Breast epithelium (tissue), 3 donors: ENCODE measurements at regions not wholly inside any gene's neighbourhood (a gene's known extent, or its start where the extent isn't known, plus 50 kb on each side); places are given as distances from the start of the nearest gene placed in this dataset.

ENCODE experiments used
- CTCF ChIP-seq, 3 donors: fragments of 450-650 bp; IDR thresholded peaks; one replicate each; pipeline ENCODE4 v1.5.1; 2016 to 2017; ENCODE audit warnings: antibody characterized with exemption in 3 of 3, mild to moderate bottlenecking in 3 of 3, moderate library complexity in 3 of 3
- POLR2A ChIP-seq: fragments of 450-650 bp; IDR thresholded peaks from one replicate; pipeline ENCODE4 v1.6.1; 2016; ENCODE audit warnings: antibody characterized with exemption, mild to moderate bottlenecking, moderate library complexity
- POLR2AphosphoS5 ChIP-seq, 3 donors: sonication (generic); formaldehyde crosslinking; IDR thresholded peaks; one replicate each; pipeline ENCODE4 v1.6.1; 2017; ENCODE audit warnings: antibody characterized with exemption in 3 of 3

GRCh38 chr14:27612121-27612520 is 1014.3 kb upstream of the NOVA1 start:
- TF ChIP-seq CTCF (IDR thresholded peaks at IDR 0.05) (no peak), POLR2AphosphoS5 (IDR thresholded peaks at IDR 0.05) (no peak), POLR2A (no peak)
